ENCODE measurements at regions not wholly inside any gene's neighbourhood (a gene's known extent, or its start where the extent isn't known, plus 50 kb on each side); places are given as distances from the start of the nearest gene placed in this dataset.

- TF ChIP-seq BHLHE40 (IDR thresholded peaks at IDR 0.05; ENCODE audit: low read depth, low read length) (no peak), CEBPB (IDR thresholded peaks at IDR 0.05; ENCODE audit: low read depth, low read length) (peak; percentile 31; the same call in 1 of the 2 replicates), RFX5 (IDR thresholded peaks at IDR 0.05; ENCODE audit: low read depth, low read length) (no peak), RAD21 (IDR thresholded peaks at IDR 0.05; ENCODE audit: low read length) (no peak), ELK1 (IDR thresholded peaks at IDR 0.05; ENCODE audit: borderline replicate concordance, low read depth, low read length) (no peak)
- intact Hi-C loops (cut with micrococcal nuclease) (no loop called here), dilution Hi-C loops (cut with HindIII; ENCODE audit: low sequenced_read_pairs, unreplicated experiment) (no loop called here), in situ Hi-C loops (cut with MboI; ENCODE audit: low sequenced_read_pairs) (no loop called here)
- H2BK15ac ChIP-seq (ENCODE audit: low read depth, low read length): no peak overlapping the region
- no peaks in the 10 kb centered on the region for H3K9me1 ChIP-seq (ENCODE audit: insufficient read depth, low read length)
- H3K56ac ChIP-seq (ENCODE audit: extremely low read depth, insufficient read depth, low read length): no peak overlapping the region
- H3K36me3 ChIP-seq (ENCODE audit: control insufficient read depth, insufficient read depth, low read length): no peaks in the 10 kb centered on the region
- no peak overlapping the region for H2BK120ac ChIP-seq (ENCODE audit: low read depth, low read length)
- no peaks in the 10 kb centered on the region for H3K4me1 ChIP-seq (ENCODE audit: control insufficient read depth, insufficient read depth, low read length)
- no peak overlapping the region for H3K9ac ChIP-seq (ENCODE audit: low read depth, low read length)
- H3K27ac ChIP-seq (ENCODE audit: insufficient read depth, low read length): no peak overlapping the region
- H2AK9ac ChIP-seq (replicated peaks; ENCODE audit: low read depth, low read length, poor library complexity): no peak overlapping the region
- H3K27me3 ChIP-seq (ENCODE audit: control insufficient read depth, insufficient read depth, low read length): no peaks in the 10 kb centered on the region
- H2AK5ac ChIP-seq (ENCODE audit: low read depth, low read length): no peak overlapping the region
- H4K20me1 ChIP-seq (ENCODE audit: insufficient read depth, low read length): no peaks in the 10 kb centered on the region
- CTCF ChIA-PET: no interaction called here
- H3K14ac ChIP-seq (replicated peaks; ENCODE audit: low read depth, low read length): no peak overlapping the region
- H3K4me2 ChIP-seq (ENCODE audit: low read depth, low read length): no peak overlapping the region
- no peak overlapping the region for H3K4me3 ChIP-seq (ENCODE audit: insufficient read depth, low read depth, low read length)
- H3K4ac ChIP-seq (ENCODE audit: low read depth, low read length): no peak overlapping the region
- H4K91ac ChIP-seq (ENCODE audit: insufficient read depth, low read depth, low read length): no peak overlapping the region
- no peak overlapping the region for H4K8ac ChIP-seq (ENCODE audit: low read depth in 2 of 2, low read length in 2 of 2)
- no TSS peak for BruUV-seq (replicated peaks)
- no CpG with 5 or more reads among the region's 6 CpGs for WGBS, 2 experiments (ENCODE audit: extremely low coverage in 2 of 2, insufficient read length in 1 of 2)
- POLR2A ChIA-PET (ENCODE audit: unreplicated experiment): no interaction called here
- no peaks in the 10 kb centered on the region for H3K79me1 ChIP-seq (ENCODE audit: low read depth in 1 of 2, low read length in 2 of 2)
- H2AFZ ChIP-seq (replicated peaks; ENCODE audit: low read length, poor library complexity): no peak overlapping the region
- H2BK5ac ChIP-seq (ENCODE audit: low read depth, low read length, poor library complexity, severe bottlenecking): no peak overlapping the region
- no peak for DNase-seq
- 0 out of 2 replicates have a peak, but pooled peaks cover 2% of the 10 kb centered on the region for H3K9me3 ChIP-seq (ENCODE audit: control insufficient read depth, insufficient read depth, low read length)
- H3K18ac ChIP-seq (ENCODE audit: low read depth, low read length): no peak overlapping the region
- no peak for ATAC-seq (ENCODE audit: low read depth)
- no peak overlapping the region for H4K5ac ChIP-seq (ENCODE audit: low read depth, low read length)
- H2BK20ac ChIP-seq (ENCODE audit: low read depth, low read length): no peak overlapping the region
- no peak overlapping the region for H3K23ac ChIP-seq (ENCODE audit: low read depth, low read length)
Measured at GRCh38 chr6:23630726-23631635, 495.0 kb upstream of the NRSN1 start.
